ENCODE measurements at regions not wholly inside any gene's neighbourhood (a gene's known extent, or its start where the extent isn't known, plus 50 kb on each side); places are given as distances from the start of the nearest gene placed in this dataset.

GRCh38 chr4:83819582-83819981 is 283.7 kb downstream of the GPAT3 start:
- TF ChIP-seq EZH2 (IDR thresholded peaks at IDR 0.05; ENCODE audit: insufficient read depth, poor library complexity, severe bottlenecking) (no peak), EZH2phosphoT487 (IDR thresholded peaks at IDR 0.05; ENCODE audit: insufficient read depth, low read depth) (no peak)
